ENCODE measurements at regions not wholly inside any gene's neighbourhood (a gene's known extent, or its start where the extent isn't known, plus 50 kb on each side); places are given as distances from the start of the nearest gene placed in this dataset.

DNA sequence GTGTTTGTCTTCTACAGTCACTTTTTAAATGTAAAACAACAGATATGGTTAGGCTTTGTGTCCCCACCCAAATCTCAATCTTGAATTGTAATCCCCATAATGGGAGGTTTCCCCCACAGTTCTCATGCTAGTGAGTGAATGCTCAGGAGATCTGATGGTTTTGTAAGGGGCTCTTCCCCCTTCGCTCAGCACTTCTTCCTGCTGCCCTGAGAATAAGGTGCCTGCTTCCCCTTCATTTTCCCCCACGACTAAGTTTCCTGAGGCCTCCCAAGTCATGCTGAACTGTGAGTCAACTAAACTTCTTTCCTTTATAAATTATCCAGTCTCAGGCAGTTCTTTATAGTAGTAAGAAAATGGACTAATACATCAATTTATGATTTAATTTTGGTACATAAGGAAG is 118.0 kb upstream of the SNTG2 start:
- Histone ChIP-seq H3K4me1 (ENCODE audit: control insufficient read depth in 2 of 2, insufficient read depth in 2 of 2, low read length in 2 of 2) (peaks cover 0 to 3% of the 10 kb centered on the region in 2 donors), H3K4me3 (ENCODE audit: low read length in 2 of 2) (no peak overlapping the region), H3K9me3 (ENCODE audit: control insufficient read depth in 2 of 2, low read length in 2 of 2) (no peaks in the 10 kb centered on the region), H3K27ac (ENCODE audit: low read depth in 2 of 2, low read length in 2 of 2) (no peak overlapping the region), H3K27me3 (ENCODE audit: control insufficient read depth in 2 of 2, insufficient read depth in 2 of 2, low read length in 2 of 2) (no peaks in the 10 kb centered on the region), H3K9ac (ENCODE audit: low read depth in 1 of 2, low read length in 2 of 2) (no peak overlapping the region), H3K36me3 (ENCODE audit: control insufficient read depth in 2 of 2, insufficient read depth in 2 of 2, low read length in 2 of 2) (no peaks in the 10 kb centered on the region)

DNA sequence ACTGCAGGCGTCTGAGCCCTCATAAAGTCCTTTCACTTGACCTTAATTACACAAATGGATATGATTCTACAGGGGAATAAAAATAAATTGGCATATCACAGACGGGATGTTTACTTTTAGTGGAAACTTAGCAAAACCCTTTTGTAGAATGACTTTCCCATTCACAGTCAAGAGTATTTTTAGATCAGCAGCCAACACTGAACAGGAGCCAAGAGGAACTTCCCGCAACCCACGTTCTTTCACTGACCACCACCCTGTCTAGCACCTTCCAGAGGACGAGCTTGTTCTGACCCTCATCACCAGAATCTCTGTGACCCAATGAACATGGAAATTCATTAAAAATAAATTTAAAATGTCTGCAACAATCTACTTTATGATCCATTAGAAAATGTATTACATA is 119.0 kb upstream of the SNTG2 start:
- Histone ChIP-seq H3K36me3 (ENCODE audit: control insufficient read depth in 2 of 2, insufficient read depth in 2 of 2, low read length in 2 of 2) (no peaks in the 10 kb centered on the region), H3K4me3 (ENCODE audit: low read length in 2 of 2) (no peak overlapping the region), H3K27me3 (ENCODE audit: control insufficient read depth in 2 of 2, insufficient read depth in 2 of 2, low read length in 2 of 2) (no peaks in the 10 kb centered on the region), H3K27ac (ENCODE audit: low read depth in 2 of 2, low read length in 2 of 2) (no peak overlapping the region), H3K9ac (ENCODE audit: low read depth in 1 of 2, low read length in 2 of 2) (no peak overlapping the region), H3K9me3 (ENCODE audit: control insufficient read depth in 2 of 2, low read length in 2 of 2) (no peaks in the 10 kb centered on the region), H3K4me1 (ENCODE audit: control insufficient read depth in 2 of 2, insufficient read depth in 2 of 2, low read length in 2 of 2) (peaks cover 0 to 3% of the 10 kb centered on the region in 2 donors)

DNA sequence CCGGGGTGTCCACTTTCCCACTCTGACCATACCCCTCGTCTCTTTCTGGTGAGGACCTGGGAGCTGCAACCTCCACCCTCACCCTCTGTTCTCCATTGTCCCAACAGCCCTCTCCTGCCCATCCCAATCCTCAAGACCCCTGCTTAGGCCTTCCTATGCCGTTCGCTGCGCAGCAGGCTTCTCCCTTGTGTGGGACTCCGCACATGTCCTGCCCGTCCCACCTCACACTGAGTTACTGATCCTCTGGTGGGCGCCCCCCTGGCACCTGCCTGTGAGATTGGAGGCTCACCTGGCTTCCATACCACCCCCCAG is 119.5 kb upstream of the SNTG2 start:
- Histone ChIP-seq H3K36me3 (ENCODE audit: control insufficient read depth in 2 of 2, insufficient read depth in 2 of 2, low read length in 2 of 2) (no peaks in the 10 kb centered on the region), H3K27me3 (ENCODE audit: control insufficient read depth in 2 of 2, insufficient read depth in 2 of 2, low read length in 2 of 2) (no peaks in the 10 kb centered on the region), H3K4me1 (ENCODE audit: control insufficient read depth in 2 of 2, insufficient read depth in 2 of 2, low read length in 2 of 2) (peaks cover 0 to 3% of the 10 kb centered on the region in 2 donors), H3K9me3 (ENCODE audit: control insufficient read depth in 2 of 2, low read length in 2 of 2) (no peaks in the 10 kb centered on the region), H3K9ac (ENCODE audit: low read depth in 1 of 2, low read length in 2 of 2) (no peak overlapping the region), H3K4me3 (ENCODE audit: low read length in 2 of 2) (no peak overlapping the region), H3K27ac (ENCODE audit: low read depth in 2 of 2, low read length in 2 of 2) (no peak overlapping the region)

DNA sequence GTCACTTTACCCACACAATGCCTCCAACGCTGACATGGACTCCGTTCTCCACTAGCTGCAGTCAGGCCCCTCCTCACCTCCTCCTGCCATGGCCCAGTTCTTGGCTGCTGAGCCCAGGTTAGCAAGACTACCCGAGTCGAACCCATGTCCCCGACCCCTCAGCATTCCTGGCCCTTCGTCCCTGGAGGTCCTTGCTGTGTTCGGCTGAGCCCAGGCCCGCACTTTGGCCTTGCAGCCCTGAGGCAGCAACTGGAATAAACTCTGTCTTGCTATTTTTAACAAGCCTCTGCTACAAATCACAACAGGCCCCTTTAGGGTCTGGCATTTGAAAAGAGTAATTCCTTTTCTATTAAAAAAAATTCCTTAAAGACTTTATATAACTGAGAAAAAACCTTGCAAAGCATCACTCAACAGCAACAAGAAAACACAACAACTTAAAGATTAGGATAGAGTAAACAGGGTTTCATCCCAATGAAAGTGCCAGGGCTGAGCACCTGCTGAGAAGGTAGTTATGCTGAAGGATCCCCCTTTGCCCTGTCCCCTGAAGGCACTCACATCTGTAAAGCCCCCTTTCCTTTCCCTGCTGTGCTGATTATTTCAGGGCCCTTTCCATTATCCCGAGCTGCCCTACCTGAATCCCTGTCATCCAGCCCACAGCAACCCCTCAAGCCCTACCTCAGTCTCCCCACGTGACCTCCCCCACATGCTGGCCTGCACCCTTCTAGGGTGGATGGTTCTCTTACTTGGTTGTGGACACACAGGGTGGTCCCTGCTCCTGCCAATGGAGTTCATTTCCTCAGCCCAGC is 120.0 kb upstream of the SNTG2 start:
- Histone ChIP-seq H3K4me1 (ENCODE audit: control insufficient read depth in 2 of 2, insufficient read depth in 2 of 2, low read length in 2 of 2) (peaks cover 0 to 3% of the 10 kb centered on the region in 2 donors), H3K9me3 (ENCODE audit: control insufficient read depth in 2 of 2, low read length in 2 of 2) (no peaks in the 10 kb centered on the region), H3K27me3 (ENCODE audit: control insufficient read depth in 2 of 2, insufficient read depth in 2 of 2, low read length in 2 of 2) (no peaks in the 10 kb centered on the region), H3K9ac (ENCODE audit: low read depth in 1 of 2, low read length in 2 of 2) (no peak overlapping the region), H3K36me3 (ENCODE audit: control insufficient read depth in 2 of 2, insufficient read depth in 2 of 2, low read length in 2 of 2) (no peaks in the 10 kb centered on the region), H3K4me3 (ENCODE audit: low read length in 2 of 2) (no peak overlapping the region), H3K27ac (ENCODE audit: low read depth in 2 of 2, low read length in 2 of 2) (no peak overlapping the region)

DNA sequence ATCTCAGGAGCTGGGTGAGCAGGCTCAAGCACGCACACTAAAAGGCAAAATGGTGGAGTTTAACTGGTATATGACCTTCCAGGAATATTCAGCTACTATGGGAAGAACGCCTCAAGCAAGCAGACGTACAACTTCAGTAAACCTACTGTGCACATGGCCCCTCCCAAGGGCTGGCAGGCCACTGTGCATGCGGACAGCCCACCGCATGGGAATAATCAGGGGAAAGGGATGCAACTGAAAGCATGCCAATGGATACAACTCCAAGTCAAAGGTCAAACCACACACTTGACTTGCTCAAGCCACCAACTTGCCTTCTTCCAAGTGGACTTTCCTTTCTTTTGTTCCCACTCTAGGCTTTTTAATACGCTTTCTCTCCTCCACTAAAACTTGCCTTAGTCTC is 121.6 kb upstream of the SNTG2 start:
- no peak overlapping the region for H3K4me3 ChIP-seq (ENCODE audit: low read length in 2 of 2)
- H3K27ac ChIP-seq (ENCODE audit: low read depth in 2 of 2, low read length in 2 of 2): no peak overlapping the region
- H3K9ac ChIP-seq (ENCODE audit: low read depth in 1 of 2, low read length in 2 of 2): no peak overlapping the region
- no peaks in the 10 kb centered on the region for H3K9me3 ChIP-seq (ENCODE audit: control insufficient read depth in 2 of 2, low read length in 2 of 2)
- H3K27me3 ChIP-seq (ENCODE audit: control insufficient read depth in 2 of 2, insufficient read depth in 2 of 2, low read length in 2 of 2): no peaks in the 10 kb centered on the region
- H3K36me3 ChIP-seq (ENCODE audit: control insufficient read depth in 2 of 2, insufficient read depth in 2 of 2, low read length in 2 of 2): no peaks in the 10 kb centered on the region
- H3K4me1 ChIP-seq (ENCODE audit: control insufficient read depth in 2 of 2, insufficient read depth in 2 of 2, low read length in 2 of 2): peaks cover 0 to 3% of the 10 kb centered on the region in 2 donors

DNA sequence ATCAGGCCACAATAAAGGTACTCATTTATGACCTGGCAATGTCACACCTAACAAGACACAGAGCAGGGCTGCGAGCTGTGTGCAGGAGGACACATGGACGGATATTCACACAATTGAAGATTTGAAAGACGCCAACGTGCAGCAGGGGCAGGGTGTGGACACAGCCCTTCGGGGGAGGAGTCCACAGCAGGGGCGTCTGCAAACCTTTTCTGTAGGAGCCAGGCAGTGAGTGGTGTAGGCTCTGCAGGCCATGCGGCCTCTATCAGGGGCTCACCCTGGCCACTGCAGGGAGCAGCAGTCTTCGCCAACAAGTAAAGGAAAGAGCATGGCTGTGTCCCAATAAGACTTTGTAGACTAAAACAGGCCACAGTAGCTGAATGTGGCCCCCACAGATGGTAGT is 125.7 kb upstream of the SNTG2 start:
- Histone ChIP-seq H3K4me1 (ENCODE audit: control insufficient read depth in 2 of 2, insufficient read depth in 2 of 2, low read length in 2 of 2) (no peaks in the 10 kb centered on the region), H3K27ac (ENCODE audit: low read depth in 2 of 2, low read length in 2 of 2) (no peak overlapping the region), H3K27me3 (ENCODE audit: control insufficient read depth in 2 of 2, insufficient read depth in 2 of 2, low read length in 2 of 2) (no peaks in the 10 kb centered on the region), H3K4me3 (ENCODE audit: low read length in 2 of 2) (no peak overlapping the region), H3K36me3 (ENCODE audit: control insufficient read depth in 2 of 2, insufficient read depth in 2 of 2, low read length in 2 of 2) (no peaks in the 10 kb centered on the region), H3K9ac (ENCODE audit: low read depth in 1 of 2, low read length in 2 of 2) (no peak overlapping the region), H3K9me3 (ENCODE audit: control insufficient read depth in 2 of 2, low read length in 2 of 2) (no peaks in the 10 kb centered on the region)

DNA sequence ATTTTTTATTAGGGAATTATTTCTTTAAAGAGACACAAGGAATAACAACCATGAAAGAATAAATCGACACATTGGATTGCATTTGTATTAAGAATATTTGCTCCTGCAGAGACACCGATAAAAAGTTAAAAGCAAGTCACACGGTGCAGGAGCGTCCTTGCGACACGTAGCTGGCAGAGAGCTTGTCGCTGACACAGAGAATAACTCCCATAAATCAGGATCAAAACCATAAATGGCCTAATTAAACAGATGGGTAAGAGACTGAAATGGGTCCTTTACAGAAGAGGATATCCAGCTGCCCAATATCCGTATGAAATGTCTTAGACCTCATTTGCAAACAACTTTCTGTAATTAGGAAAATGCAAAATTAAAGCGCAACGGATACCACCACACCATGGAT is 126.1 kb upstream of the SNTG2 start:
- no peak overlapping the region for H3K4me3 ChIP-seq (ENCODE audit: low read length in 2 of 2)
- H3K4me1 ChIP-seq (ENCODE audit: control insufficient read depth in 2 of 2, insufficient read depth in 2 of 2, low read length in 2 of 2): no peaks in the 10 kb centered on the region
- H3K27ac ChIP-seq (ENCODE audit: low read depth in 2 of 2, low read length in 2 of 2): no peak overlapping the region
- H3K27me3 ChIP-seq (ENCODE audit: control insufficient read depth in 2 of 2, insufficient read depth in 2 of 2, low read length in 2 of 2): no peaks in the 10 kb centered on the region
- H3K9ac ChIP-seq (ENCODE audit: low read depth in 1 of 2, low read length in 2 of 2): no peak overlapping the region
- H3K36me3 ChIP-seq (ENCODE audit: control insufficient read depth in 2 of 2, insufficient read depth in 2 of 2, low read length in 2 of 2): no peaks in the 10 kb centered on the region
- no peaks in the 10 kb centered on the region for H3K9me3 ChIP-seq (ENCODE audit: control insufficient read depth in 2 of 2, low read length in 2 of 2)

DNA sequence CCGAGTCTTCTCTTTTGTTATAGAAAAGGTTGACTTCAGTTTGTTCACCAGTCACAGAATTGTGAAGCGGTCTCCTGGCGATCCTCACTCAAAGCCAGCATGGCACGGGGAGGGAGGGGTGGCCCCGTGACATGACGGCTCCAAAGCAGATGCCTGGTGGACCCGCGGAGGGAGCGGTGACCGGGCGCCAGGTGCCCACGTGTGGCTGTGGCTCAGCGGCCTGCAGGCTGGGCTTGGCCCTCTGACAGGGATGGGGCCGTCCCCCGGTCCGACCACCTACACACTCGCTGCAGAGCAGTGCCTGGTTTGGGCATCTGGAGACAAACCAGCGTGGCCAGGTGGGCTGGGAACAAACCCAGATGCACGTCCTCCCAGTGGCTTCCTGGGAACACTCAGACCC is 129.1 kb upstream of the SNTG2 start:
- Histone ChIP-seq H3K36me3 (ENCODE audit: control insufficient read depth in 2 of 2, insufficient read depth in 2 of 2, low read length in 2 of 2) (no peaks in the 10 kb centered on the region), H3K4me1 (ENCODE audit: control insufficient read depth in 2 of 2, insufficient read depth in 2 of 2, low read length in 2 of 2) (no peaks in the 10 kb centered on the region)

DNA sequence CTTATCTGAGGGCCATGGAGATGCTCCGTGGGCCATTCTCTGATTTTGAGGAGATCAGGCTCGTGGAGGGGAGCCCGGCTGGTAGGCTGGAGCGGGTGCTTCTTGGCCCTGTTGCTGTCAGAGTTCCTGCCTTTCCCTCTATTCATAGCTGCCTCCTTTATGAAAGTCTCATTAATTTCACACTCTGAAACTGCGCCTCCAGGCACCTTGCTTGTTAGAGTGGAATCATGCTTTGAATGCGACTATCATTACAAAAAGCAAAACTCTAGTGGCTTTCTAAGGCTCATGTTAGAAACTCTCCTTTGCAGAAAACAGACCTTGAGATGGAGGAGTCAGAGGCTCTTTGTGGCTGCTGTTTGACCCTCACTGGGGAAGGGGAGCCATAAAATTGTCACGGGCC is 131.0 kb upstream of the SNTG2 start:
- H3K4me1 ChIP-seq (ENCODE audit: control insufficient read depth in 2 of 2, insufficient read depth in 2 of 2, low read length in 2 of 2): no peaks in the 10 kb centered on the region
- no peaks in the 10 kb centered on the region for H3K9me3 ChIP-seq (ENCODE audit: control insufficient read depth in 2 of 2, low read length in 2 of 2)

More for the DNA sequence above, 129.1 kb upstream of the SNTG2 start:
- Histone ChIP-seq H3K4me3 (ENCODE audit: low read length in 2 of 2) (no peak overlapping the region), H3K27me3 (ENCODE audit: control insufficient read depth in 2 of 2, insufficient read depth in 2 of 2, low read length in 2 of 2) (no peaks in the 10 kb centered on the region), H3K9ac (ENCODE audit: low read depth in 1 of 2, low read length in 2 of 2) (no peak overlapping the region), H3K9me3 (ENCODE audit: control insufficient read depth in 2 of 2, low read length in 2 of 2) (no peaks in the 10 kb centered on the region), H3K27ac (ENCODE audit: low read depth in 2 of 2, low read length in 2 of 2) (no peak overlapping the region)

DNA sequence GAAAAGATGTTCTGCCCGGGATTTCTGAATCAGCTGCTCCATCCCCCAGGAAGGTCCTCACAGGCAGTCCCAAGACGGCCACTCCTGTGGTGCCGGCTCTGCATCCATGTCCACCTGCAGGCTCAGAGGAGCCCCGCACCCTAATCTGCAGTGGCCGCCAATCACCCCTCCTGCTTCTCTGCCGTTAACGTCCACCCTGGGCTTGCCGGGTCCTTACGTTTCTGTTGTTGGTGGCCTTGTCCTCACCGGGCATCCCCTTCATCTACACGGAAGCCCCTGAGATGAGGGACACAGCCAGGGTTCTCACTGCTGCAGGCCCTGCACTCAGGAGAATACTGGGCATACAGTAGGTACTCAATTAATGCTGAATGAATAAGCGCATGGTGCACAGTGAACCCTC is 131.5 kb upstream of the SNTG2 start:
- H3K36me3 ChIP-seq (ENCODE audit: control insufficient read depth in 2 of 2, insufficient read depth in 2 of 2, low read length in 2 of 2): no peaks in the 10 kb centered on the region
- H3K27ac ChIP-seq (ENCODE audit: low read depth in 2 of 2, low read length in 2 of 2): no peak overlapping the region
- H3K9ac ChIP-seq (ENCODE audit: low read depth in 1 of 2, low read length in 2 of 2): no peak overlapping the region
- no peaks in the 10 kb centered on the region for H3K4me1 ChIP-seq (ENCODE audit: control insufficient read depth in 2 of 2, insufficient read depth in 2 of 2, low read length in 2 of 2)
- H3K9me3 ChIP-seq (ENCODE audit: control insufficient read depth in 2 of 2, low read length in 2 of 2): no peaks in the 10 kb centered on the region
- H3K27me3 ChIP-seq (ENCODE audit: control insufficient read depth in 2 of 2, insufficient read depth in 2 of 2, low read length in 2 of 2): no peaks in the 10 kb centered on the region
- H3K4me3 ChIP-seq (ENCODE audit: low read length in 2 of 2): no peak overlapping the region

More for the DNA sequence above, 131.0 kb upstream of the SNTG2 start:
- H3K9ac ChIP-seq (ENCODE audit: low read depth in 1 of 2, low read length in 2 of 2): no peak overlapping the region
- no peak overlapping the region for H3K4me3 ChIP-seq (ENCODE audit: low read length in 2 of 2)
- H3K36me3 ChIP-seq (ENCODE audit: control insufficient read depth in 2 of 2, insufficient read depth in 2 of 2, low read length in 2 of 2): no peaks in the 10 kb centered on the region
- no peak overlapping the region for H3K27ac ChIP-seq (ENCODE audit: low read depth in 2 of 2, low read length in 2 of 2)
- H3K27me3 ChIP-seq (ENCODE audit: control insufficient read depth in 2 of 2, insufficient read depth in 2 of 2, low read length in 2 of 2): no peaks in the 10 kb centered on the region

Data from mucosa of rectum (tissue), 2 donors.